HL-60/S4 (cell line): ENCODE measurements at regions not wholly inside any gene's neighbourhood (a gene's known extent, or its start where the extent isn't known, plus 50 kb on each side); places are given as distances from the start of the nearest gene placed in this dataset.

Experiments
- in situ Hi-C: fragments of 300-500 bp; cut with MboI; formaldehyde crosslinking; loops from 2 replicates; pipeline ENCODE4 v1.14.3; 2022; ENCODE audit warnings: low sequenced_read_pairs

DNA sequence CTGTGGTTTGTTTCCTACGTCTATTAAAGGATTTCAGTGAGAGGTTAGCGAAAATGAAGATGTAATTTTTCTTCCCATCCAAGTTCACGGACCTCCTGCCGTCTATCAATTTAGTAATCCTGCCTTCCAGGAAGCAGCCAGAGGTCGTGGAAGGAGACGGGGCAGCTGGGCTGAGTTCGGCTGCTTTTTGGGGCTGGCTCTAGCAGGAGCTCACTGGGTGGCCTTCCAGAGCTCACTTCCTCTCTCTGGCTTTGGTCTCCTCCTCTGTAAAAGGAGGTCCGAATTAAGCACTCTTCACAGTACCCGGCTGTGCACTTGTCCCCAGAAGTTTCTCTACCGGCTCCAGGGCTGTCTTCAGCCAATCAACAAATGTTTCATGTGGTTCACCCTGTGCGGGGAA is 295.4 kb downstream of the BCOR start:
- in situ Hi-C loops: no loop called here

DNA sequence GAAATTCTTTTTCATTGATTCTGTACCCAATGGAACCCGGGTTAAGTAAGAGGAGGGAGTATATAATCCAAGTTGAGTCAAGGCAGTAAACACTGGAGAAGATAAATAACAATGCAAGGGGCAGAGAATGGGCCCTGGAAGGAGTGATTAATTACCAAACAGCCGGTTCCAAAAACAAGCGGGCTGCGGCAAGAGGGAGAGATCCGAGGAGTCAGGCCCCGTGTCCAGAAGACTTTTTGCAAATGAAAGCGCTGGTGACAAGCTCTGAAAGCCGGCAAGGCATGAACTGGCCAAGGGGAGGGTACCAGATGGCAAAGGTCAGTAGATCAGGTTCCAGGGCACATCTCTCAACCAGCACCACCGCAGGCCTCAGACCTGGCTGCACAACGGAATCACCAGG is 294.9 kb downstream of the BCOR start:
- in situ Hi-C loops: no loop called here

DNA sequence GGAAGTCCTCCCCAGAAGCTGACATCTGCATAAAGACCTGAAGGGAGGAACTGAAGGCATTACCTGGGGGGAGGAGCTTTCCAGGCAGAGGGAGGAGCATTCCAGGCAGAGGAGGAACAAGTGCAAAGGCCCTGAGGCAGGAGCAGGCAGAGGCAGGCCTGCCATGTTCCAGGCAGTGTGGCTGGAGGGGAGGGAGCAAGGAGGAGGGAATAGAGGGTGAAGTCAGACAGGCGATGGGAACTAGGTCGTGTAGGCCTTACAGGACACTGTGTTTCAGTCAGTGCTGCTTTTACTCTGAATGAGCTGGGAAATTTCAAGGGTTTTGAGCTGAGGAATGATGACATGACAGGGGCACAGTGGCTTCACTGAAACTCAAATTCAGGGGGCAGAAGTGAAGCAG is 292.7 kb downstream of the BCOR start:
- in situ Hi-C loops: no loop called here

DNA sequence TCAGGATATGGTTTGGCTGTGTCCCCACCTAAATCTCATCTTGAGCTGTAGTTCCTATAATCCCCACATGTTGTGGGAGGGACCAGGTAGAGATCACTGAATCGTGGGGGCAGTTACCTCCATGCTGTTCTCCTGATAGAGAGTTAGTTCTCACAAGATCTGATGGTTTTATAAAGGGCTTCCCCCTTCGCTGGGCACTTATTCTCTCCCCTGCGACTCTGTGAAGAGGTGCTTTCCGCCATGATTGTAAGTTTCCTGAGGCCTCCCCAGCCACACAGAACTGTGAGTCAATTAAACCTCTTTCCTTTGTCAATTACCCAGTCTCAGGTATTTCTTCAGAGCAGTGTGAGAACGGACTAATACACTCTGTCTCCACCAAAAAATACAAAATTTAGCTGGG is 291.9 kb downstream of the BCOR start:
- in situ Hi-C loops: no loop called here

DNA sequence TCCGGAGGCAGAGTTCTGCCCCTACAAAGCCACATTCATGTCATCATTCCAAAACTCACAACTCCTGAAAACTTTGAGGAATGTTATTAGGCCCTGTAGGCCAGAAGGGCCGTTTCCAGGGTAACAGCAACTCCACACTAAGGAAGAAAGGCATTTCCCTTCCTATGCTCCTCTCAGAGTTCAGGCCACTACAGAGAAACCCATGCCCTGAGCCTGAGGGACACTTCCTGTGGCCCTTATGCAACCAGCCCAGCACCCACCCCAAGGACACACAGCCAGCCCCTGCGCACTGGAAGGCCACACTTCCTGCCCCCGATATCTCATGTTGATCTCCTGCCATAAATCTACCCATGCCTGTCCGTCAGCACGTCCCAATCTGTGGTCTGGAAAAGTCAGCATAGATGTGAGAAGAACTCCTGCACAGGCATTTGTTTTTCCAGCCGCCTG is 289.3 kb downstream of the BCOR start:
- in situ Hi-C loops: no loop called here

DNA sequence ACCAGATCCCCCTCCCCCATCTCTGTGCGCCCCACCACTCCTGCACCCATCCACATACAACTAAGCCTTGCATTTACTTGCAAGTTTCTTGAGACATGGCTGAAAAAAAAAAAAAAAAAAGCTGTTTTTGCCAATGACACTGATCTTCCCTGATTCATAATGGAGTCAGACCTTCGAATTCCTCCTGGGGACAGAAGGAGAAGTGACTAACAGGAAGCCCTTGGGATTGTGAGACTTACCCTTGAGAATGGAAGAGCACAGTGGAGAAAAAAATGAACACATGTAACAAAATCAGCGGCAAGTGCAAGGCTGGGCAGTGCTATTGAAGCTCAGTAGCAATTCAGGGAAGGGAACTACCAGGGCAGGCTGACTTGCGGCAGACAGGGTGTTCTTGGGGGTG is 288.4 kb downstream of the BCOR start:
- in situ Hi-C loops: no loop called here

DNA sequence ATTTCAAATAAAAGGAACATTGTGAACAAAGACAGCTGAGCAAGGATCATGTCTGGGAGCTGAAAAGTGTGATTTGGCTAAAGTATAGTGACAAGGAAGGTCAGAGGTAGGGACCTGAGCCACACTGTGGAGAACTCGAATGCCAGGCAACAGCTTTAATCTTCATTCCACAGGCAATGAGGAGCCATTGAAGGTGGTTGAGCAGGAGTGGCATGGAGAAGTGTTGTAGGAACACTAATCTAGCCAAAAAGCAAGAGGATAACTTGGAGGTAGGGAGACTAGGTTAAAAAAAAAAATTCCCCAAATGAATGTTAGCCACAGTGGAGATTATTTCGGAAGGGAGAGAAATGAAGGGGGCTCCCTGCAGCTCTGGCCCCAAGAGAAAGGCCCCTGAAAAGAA is 286.9 kb downstream of the BCOR start:
- in situ Hi-C loops: no loop called here

DNA sequence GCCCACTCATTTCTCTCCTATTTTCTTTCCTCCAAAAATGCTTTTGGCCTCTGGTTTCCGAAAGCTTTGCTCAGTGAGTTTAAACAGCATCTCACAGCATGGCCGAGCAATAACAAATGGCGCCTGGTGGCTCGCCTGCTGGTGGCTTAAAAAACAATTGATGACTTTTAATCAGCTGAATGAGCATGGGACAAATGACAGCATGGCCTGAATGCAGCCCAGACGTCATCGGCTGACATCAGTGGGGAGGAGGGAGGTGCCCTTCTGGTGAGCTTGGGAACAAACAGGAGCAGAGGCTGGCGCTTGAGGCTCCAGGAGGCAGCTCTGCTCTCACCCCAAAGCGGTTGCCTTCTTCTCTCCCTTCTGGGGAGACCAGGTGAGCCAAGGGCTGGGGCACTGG is 286.4 kb downstream of the BCOR start:
- in situ Hi-C loops: no loop called here

DNA sequence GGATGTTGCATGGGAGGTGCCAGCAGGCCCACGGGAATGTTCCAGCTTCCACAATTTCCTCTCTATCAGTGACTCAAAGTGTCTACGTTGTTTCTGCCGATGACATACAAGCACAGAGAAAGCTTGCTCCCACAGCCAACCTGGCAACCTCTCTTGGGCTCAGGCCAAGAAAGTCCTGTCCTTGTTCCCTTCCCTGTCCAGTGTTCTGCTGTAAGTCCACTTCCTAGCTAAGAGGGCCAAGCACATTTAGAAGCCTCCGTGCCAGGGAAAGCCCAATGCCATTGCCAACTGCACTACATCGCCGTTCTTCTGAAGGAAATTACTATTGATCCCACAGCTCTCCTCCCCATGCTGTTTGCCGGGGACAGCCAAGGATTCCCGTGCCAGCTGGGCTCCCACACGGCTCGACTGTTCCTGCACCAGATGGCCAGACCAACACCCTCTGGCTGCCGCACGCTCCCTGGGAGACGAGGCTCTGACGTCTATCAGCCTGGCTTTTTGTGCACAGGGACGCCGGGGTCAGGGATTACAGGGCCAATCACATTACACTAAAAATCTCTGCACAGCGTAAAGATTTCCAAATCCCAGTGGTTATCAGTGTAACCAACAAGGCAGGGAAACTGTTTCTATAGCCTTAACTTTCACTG is 284.0 kb downstream of the BCOR start:
- in situ Hi-C loops: no loop called here

DNA sequence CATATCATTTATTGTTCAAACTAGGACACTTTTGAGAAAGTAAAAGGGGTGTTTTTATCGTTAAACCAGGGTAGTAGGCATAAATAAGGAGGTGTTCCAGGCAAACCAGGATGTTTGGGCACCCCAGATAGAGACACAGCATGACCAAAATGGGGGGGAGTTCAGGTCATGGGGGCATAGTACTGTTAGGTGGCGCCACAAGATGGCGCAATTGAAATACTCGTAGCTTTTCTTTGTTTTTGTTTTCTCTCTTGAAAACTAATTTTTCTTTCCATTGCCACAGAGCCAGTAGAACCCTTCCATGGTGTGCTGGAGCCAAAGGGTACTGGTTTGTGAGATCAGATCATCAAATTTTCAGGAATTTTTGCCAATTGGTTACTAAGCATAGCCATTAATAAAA is 283.4 kb downstream of the BCOR start:
- in situ Hi-C loops: no loop called here

DNA sequence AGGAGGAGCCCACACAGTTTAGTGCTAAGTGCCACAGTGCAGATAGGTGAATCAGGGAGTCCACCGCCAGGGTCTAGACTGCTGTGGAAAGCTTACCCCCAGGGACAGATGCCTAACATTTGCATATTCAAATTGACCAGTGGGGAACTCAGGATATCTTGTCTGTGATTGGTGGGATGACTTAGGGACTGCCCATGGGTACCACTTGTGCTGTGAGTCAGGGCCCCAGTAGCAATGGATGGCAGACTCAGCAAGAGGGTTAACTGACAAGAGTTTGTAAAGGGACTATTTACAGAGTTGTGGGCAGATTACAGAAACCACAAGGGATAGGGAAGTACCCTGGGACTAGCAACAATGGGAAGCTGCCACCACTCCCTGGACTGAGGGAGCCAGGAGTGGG is 282.1 kb downstream of the BCOR start:
- in situ Hi-C loops: no loop called here

DNA sequence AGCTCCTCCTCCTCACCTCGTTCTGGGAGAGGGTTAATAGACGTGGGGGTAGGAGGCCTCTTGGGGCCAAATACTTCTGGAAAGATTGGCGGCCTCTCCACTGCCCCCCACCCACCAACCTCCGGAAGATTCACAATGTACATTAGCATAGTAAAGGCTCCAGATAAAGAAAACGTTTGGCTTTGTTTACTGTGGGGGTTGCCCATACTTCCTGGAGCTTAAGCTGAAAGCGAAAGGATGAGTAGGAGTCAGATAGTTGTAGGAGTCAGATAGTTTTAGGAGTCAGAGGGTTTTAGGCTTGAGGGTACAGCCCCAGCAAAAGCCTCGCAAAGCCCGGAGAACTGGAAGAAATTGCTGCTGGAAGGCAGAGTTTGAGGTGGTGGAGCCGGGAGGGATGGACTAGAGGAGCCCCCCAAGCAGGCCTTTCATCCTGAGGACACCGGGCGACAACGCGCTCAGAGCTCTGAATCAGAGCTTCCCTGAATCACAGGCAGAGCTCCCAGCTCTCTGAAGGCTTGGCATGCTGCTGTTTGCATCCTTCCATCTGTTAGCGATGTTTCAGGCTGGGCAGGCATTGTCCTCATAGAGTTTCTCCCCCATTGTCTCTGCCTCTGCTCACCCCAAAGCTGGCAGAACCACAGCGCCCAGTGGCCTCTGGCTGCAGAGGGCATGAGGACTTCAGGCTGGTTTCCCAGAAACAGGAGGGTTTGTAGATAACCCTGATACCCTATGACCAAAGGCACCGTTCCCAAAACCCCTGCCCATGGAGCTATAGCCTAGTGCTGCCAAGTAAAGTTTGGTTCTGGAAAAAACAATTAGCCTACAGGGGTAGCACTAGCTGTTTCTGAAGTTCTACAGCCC is 280.7 kb downstream of the BCOR start:
- in situ Hi-C loops: no loop called here

DNA sequence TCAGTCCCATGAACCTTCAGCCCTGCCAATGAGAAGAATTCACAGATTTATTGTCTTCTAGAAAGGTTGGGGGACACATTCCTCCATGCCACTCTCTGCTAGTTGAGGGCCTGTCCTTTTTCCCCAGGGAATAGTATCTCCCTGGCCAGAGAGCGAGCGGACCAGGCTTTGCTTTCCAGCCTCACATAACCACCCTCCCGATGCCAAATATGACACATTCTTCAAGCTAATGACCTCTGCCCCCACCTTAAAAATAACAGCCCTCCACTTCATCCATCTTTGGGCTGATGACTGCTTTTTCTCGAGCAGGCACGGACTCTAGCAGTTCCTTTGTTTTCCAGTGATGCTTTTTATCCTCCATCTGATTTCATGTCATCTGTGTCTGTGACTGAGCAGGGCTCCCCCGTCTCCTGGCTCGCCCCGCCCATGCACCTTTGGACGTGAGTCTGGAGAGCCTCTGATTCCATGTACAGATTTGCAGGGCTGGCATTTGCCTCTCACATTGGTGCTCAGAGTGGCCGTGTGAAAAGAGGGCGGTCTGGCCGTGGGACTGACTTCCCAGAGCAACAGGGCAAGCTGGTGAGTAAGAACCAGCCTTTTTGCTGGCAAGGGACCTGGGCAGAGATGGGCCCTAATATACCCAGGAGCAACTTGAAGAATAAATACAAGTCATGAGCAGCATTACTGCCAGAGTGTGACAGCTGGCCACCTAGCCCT is 279.8 kb downstream of the BCOR start:
- in situ Hi-C loops: no loop called here

DNA sequence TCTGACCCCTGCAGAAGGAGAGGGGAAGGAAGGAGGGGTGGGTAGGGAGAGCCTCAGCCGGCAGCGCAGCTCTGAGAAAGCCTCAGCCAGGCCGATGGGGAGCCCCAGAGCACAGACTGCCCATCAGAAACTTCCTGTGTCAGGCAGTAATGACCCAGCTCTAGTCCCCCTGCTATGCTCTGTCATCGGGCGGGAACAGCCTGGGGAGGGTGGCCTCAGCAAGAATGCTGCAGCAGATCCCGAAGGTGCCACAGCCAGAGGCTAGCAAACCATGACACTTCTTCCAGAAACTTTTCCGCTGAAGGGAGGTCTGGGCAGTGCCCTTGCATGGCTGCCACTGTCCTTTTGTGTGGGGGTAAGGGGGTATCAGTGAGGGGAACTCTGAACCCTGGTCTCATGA is 279.0 kb downstream of the BCOR start:
- in situ Hi-C loops: no loop called here

DNA sequence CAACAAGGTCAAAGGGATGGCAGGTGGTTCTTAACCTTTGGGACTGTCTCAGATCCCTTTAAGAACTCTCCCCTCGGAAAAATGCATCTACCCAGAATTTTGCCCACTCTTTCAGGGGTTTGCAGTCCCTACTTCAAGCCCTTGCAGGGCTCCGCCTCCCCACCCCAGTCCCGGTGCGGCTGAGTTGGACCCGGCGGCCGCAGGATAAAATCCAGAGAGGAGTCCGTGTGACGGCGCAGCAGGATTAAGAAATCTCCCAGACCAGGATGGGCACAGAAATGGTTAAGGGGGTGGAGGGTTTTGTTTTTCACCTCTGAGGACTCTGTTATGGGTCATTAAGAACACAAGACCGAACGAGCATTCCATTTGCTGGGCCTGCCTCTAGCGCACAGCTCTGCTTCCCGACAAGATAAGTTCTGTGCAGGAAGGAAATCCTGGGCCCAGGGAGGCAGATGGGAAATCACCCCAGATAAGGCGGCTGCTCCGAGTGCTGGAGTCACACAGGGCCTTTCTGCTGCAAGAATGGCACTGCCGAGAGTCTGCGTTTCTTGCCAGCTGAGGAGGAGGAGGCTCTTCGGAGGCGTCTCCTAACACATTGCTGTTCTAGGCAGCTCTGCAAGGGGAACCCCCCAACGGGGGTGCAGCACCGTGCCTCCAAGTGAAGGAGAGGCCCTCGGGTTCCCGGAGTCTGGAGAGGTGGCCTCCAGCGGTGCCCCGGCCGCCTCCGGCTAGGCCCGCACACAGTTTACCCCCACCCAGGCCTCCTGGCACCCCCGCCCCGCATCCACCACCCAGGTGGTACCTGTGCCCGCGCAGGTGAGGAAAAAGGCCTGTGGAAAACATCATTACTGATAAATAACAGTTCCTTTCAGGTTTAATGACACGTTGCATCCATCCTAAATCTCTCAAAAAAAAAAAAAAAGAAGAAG is 277.6 kb downstream of the BCOR start:
- in situ Hi-C loops: no loop called here

DNA sequence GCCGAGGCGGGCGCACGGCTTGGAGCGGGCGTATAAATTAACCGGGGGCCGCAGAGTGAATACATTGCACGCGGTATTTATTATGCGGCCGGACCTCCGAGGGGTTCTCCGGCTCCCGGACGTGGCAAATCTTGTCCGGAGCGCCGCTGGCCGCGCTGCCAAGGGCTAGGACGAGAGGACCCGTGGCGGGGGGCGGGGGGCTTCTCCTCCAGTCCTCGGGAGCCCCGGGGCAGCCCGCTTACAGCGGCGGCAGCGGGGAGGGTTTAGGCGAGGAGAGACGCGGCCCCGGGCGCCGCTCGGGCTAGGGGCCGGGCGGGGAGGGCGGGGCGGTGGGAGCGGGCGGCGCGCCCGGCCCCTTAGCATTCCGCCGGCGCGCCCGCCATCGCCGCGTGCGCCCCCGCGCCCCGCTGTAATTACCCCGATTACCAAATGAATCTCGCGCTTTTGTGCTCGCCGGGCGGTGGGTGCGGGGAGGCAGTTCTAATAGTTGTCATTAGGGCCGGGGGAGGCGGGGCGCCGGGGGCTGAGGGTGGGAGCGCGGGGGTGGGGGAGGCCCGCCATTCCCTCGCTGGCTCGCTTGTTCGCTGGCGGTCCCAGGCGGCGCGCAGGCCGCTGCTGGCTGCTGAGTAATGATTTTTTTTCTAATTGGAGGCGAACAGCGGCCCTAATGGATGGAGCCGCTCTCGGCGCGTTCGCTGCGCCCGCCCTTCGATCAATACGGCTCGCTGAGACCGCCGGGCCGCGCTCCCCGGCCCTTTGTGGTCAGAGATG is 276.6 kb downstream of the BCOR start:
- in situ Hi-C loops: no loop called here

DNA sequence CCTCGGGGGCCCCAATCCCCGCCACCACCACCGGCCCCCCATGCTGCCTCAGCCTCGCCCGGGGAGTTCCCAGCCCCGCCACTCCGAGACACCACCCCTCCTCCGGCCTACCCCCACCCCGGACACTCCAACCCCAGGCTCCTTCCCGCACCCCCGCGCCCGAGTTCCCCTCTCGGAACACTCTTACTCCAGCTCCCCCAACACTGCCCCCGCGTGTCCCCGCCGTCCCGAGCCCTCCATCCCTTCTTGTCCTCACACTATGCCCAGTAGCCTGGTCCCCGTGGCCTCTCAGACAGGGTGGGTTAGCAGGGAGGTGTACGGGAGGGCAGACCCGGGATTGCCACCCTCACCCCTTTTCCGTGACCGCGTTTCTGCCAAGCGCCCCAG is 276.1 kb downstream of the BCOR start:
- in situ Hi-C loops: no loop called here

DNA sequence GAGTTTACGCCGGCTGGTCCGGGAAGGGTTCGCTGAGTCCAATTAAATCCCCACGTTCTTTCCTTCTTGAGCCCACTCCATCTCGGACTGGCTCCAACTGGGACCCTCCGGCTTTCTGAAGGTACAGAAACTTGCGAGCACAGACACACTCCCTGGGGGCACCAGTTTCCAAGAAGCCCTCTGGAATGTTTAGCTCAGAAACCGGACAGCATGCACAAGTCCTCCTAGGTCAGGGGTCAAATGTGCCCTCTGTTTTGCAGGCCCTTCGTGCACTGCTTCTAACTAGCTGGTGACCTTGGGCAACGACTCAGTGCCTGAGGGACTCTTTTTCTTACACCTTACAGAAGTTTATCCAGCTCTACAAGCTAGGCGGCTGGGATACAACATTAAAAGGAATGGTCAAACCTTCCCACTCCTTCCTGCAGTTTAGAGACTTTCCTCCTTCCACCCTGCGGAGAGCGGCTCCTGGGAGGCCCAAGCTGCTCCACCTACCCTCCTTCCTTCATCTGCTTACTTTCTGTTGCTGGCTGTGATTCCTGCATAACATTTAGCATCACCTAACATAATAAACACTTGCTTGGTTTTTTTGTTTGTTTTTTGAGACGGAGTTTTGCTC is 275.5 kb downstream of the BCOR start:
- in situ Hi-C loops: no loop called here

DNA sequence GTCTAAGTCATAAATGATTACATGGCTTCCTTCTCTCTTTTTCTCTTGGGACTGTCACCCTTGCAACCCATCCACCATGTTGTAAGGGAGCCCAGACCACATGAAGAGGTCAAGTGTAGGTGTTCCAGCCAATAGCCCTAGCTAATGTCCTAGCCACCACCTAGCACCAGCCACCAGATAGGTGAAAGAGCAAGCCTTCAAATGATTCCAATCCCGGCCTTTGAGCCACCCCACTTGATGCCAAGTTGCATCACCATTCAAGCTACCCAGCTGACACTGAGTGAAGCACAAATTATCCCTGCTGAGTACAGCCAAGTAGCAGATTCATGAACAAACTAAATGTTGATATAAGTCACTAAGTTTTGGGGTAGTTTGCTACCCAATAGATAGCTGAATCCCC is 274.3 kb downstream of the BCOR start:
- in situ Hi-C loops: no loop called here

DNA sequence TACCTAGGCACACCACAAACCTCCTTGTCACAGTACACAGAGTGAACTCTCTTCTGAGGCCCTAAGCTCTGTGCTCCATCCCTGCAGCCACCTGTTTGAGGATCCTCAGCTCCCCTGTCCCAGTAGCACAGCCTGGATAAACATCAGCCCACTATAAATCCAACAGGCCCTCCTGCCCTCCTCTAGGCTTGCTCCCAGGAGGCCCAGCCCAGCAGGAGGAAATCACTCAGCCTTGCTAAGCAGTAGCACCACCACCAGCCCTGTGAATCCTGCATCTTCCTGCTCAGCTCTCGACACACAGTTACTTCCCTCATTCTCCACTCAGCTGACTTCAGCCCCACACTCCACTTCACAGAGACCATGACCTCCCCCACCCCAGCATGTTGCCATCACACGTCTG is 273.9 kb downstream of the BCOR start:
- in situ Hi-C loops: no loop called here
